ENCODE measurements at regions not wholly inside any gene's neighbourhood (a gene's known extent, or its start where the extent isn't known, plus 50 kb on each side); places are given as distances from the start of the nearest gene placed in this dataset.

DNA sequence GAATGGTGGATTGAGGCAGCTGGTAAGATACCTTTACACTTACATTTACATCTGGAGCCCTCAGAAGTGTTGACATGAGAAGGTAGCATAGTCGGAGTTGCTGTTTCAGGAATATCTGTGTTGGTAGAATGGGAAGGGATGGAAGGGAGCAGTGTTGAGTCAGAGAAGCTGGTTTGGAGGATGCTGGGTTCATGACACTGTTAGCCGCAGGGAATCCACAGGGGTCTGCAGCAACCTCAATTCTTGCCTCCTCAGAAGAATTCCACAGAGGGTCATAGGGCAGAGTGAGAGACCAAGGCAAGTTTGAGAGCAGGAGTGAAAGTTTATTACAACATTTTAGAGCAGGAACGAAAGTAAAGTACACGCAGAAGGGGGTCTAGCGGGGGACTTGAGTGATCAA, 536.8 kb downstream of the QKI start:
- FAIRE-seq (no peak), DNase-seq (ENCODE audit: low read depth, low spot score) (no peak)
- H3K4me3 ChIP-seq (ENCODE audit: control insufficient read depth in 2 of 3, extremely low read depth in 1 of 3, insufficient read depth in 2 of 3, low read depth in 1 of 3, low read length in 3 of 3): no peak overlapping the region
- H3K79me2 ChIP-seq (ENCODE audit: control insufficient read depth, insufficient read depth, low read length): no peaks in the 10 kb centered on the region
- H3K36me3 ChIP-seq (ENCODE audit: control insufficient read depth in 2 of 2, extremely low read depth in 1 of 2, insufficient read depth in 2 of 2, low read length in 2 of 2): no peaks in the 10 kb centered on the region
- H2AFZ ChIP-seq (ENCODE audit: control insufficient read depth, low read length): no peak overlapping the region
- no peak overlapping the region for H3K27ac ChIP-seq (ENCODE audit: control insufficient read depth, insufficient read depth, low read length)
- H3K4me1 ChIP-seq (ENCODE audit: control insufficient read depth, extremely low read depth, insufficient read depth, low read length): peaks cover 1% of the 10 kb centered on the region
- no peaks in the 10 kb centered on the region for H3K9me3 ChIP-seq (ENCODE audit: control insufficient read depth, low read depth, low read length)
- H3K9ac ChIP-seq (ENCODE audit: control insufficient read depth, extremely low read depth, insufficient read depth, low read length): no peak overlapping the region
- H3K9me1 ChIP-seq (ENCODE audit: control insufficient read depth, extremely low read depth, insufficient read depth, low read length): no peaks in the 10 kb centered on the region
- no peak overlapping the region for H3K4me2 ChIP-seq (ENCODE audit: control insufficient read depth, extremely low read depth, insufficient read depth, low read depth, low read length)
- no peaks in the 10 kb centered on the region for H4K20me1 ChIP-seq (ENCODE audit: control insufficient read depth, extremely low read depth, insufficient read depth, low read length)
- dilution Hi-C loops (cut with MboI; ENCODE audit: extremely low pct_ligation_motif_present, low sequenced_read_pairs): no loop called here
- H3K27me3 ChIP-seq (ENCODE audit: control insufficient read depth, extremely low read depth, insufficient read depth, low read length): no peaks in the 10 kb centered on the region
- no peak for TF ChIP-seq EZH2 (IDR thresholded peaks at IDR 0.05; ENCODE audit: low read length)
- TF ChIP-seq, protein P1, sequence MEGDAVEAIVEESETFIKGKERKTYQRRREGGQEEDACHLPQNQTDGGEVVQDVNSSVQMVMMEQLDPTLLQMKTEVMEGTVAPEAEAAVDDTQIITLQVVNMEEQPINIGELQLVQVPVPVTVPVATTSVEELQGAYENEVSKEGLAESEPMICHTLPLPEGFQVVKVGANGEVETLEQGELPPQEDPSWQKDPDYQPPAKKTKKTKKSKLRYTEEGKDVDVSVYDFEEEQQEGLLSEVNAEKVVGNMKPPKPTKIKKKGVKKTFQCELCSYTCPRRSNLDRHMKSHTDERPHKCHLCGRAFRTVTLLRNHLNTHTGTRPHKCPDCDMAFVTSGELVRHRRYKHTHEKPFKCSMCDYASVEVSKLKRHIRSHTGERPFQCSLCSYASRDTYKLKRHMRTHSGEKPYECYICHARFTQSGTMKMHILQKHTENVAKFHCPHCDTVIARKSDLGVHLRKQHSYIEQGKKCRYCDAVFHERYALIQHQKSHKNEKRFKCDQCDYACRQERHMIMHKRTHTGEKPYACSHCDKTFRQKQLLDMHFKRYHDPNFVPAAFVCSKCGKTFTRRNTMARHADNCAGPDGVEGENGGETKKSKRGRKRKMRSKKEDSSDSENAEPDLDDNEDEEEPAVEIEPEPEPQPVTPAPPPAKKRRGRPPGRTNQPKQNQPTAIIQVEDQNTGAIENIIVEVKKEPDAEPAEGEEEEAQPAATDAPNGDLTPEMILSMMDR (optimal IDR thresholded peaks at IDR 0.05 in 1 of 3, IDR thresholded peaks at IDR 0.05 in 1 of 3, conservative IDR thresholded peaks at IDR 0.05 in 1 of 3; ENCODE audit: extremely low read depth in 1 of 3, insufficient read depth in 2 of 3, low read length in 3 of 3): no peak

DNA sequence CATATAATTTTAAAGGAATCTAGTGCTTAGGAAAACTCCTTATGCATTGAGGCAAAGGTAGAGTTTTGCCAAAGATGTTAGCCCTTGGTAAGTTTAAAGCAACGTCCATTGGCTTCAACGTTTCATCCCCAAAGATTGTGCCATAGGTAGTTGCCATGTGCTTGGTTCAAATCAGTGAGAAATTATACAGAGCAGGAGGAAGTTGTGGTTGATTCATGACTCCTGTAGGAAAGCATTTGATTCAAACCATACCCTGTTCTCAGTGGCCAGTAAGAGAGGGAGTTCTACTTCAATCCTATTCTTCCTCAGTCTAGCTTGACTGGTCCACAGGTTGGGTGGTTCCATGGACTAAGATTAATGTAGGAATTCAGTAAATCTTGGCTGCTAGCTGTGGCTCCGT, 535.6 kb downstream of the QKI start:
- no peak overlapping the region for H2AFZ ChIP-seq (ENCODE audit: control insufficient read depth, low read length)

More for the DNA sequence above, 535.6 kb downstream of the QKI start:
- H3K4me3 ChIP-seq (ENCODE audit: control insufficient read depth in 2 of 3, extremely low read depth in 1 of 3, insufficient read depth in 2 of 3, low read depth in 1 of 3, low read length in 3 of 3): no peak overlapping the region
- TF ChIP-seq EZH2 (IDR thresholded peaks at IDR 0.05; ENCODE audit: low read length): no peak
- TF ChIP-seq, protein P1 (optimal IDR thresholded peaks at IDR 0.05 in 1 of 3, IDR thresholded peaks at IDR 0.05 in 1 of 3, conservative IDR thresholded peaks at IDR 0.05 in 1 of 3; ENCODE audit: extremely low read depth in 1 of 3, insufficient read depth in 2 of 3, low read length in 3 of 3): no peak
- no peak overlapping the region for H3K27ac ChIP-seq (ENCODE audit: control insufficient read depth, insufficient read depth, low read length)
- no peaks in the 10 kb centered on the region for H3K79me2 ChIP-seq (ENCODE audit: control insufficient read depth, insufficient read depth, low read length)
- no peak overlapping the region for H3K4me2 ChIP-seq (ENCODE audit: control insufficient read depth, extremely low read depth, insufficient read depth, low read depth, low read length)
- no peak for DNase-seq (ENCODE audit: low read depth, low spot score)
- H3K9me3 ChIP-seq (ENCODE audit: control insufficient read depth, low read depth, low read length): no peaks in the 10 kb centered on the region
- no peak for FAIRE-seq
- H3K4me1 ChIP-seq (ENCODE audit: control insufficient read depth, extremely low read depth, insufficient read depth, low read length): peaks cover 11% of the 10 kb centered on the region
- H3K27me3 ChIP-seq (ENCODE audit: control insufficient read depth, extremely low read depth, insufficient read depth, low read length): no peaks in the 10 kb centered on the region
- dilution Hi-C loops (cut with MboI; ENCODE audit: extremely low pct_ligation_motif_present, low sequenced_read_pairs): no loop called here
- no peak overlapping the region for H3K9ac ChIP-seq (ENCODE audit: control insufficient read depth, extremely low read depth, insufficient read depth, low read length)
- no peaks in the 10 kb centered on the region for H4K20me1 ChIP-seq (ENCODE audit: control insufficient read depth, extremely low read depth, insufficient read depth, low read length)
- H3K36me3 ChIP-seq (ENCODE audit: control insufficient read depth in 2 of 2, extremely low read depth in 1 of 2, insufficient read depth in 2 of 2, low read length in 2 of 2): no peaks in the 10 kb centered on the region
- H3K9me1 ChIP-seq (ENCODE audit: control insufficient read depth, extremely low read depth, insufficient read depth, low read length): no peaks in the 10 kb centered on the region

Data from keratinocyte (primary cell).